A673 (cell line): ENCODE measurements at regions not wholly inside any gene's neighbourhood (a gene's known extent, or its start where the extent isn't known, plus 50 kb on each side); places are given as distances from the start of the nearest gene placed in this dataset.

ENCODE experiments used
- CTCF ChIP-seq: fragments of 300-800, 200-600 bp; sonication (generic); conservative IDR thresholded peaks from 2 replicates; pipeline ENCODE4 v1.5.1; 2017; ENCODE audit warnings: low read depth, mild to moderate bottlenecking, antibody characterized with exemption, low read length, moderate library complexity, mixed read lengths
- EZH2 ChIP-seq: fragments of 200-600 bp; sonication (generic); IDR thresholded peaks from 2 replicates; pipeline ENCODE4 v1.6.1; 2017; ENCODE audit warnings: borderline replicate concordance, low read depth, mild to moderate bottlenecking, mixed read lengths, antibody characterized with exemption, low read length; ENCODE audit not compliant: poor library complexity, severe bottlenecking

- TF ChIP-seq CTCF, result no peak
- no peak for TF ChIP-seq EZH2
Observed at GRCh38 chr11:42075180-42075579, 615.7 kb upstream of the LRRC4C start.
